OCI-LY3 (cell line): ENCODE measurements at regions not wholly inside any gene's neighbourhood (a gene's known extent, or its start where the extent isn't known, plus 50 kb on each side); places are given as distances from the start of the nearest gene placed in this dataset.

Source experiments
- H2AFZ ChIP-seq: fragments of 200-600, 300-600 bp; shearing (Covaris generic); 2 replicates; pipeline ENCODE4 v1.6.0; 2014; ENCODE audit warnings: antibody characterized with exemption, low read depth, low read length
- H3K27ac ChIP-seq: fragments of 200-600, 300-600 bp; sonication (generic); 2 replicates; pipeline ENCODE4 v1.5.1; 2014; ENCODE audit warnings: mild to moderate bottlenecking, low read length, moderate library complexity, mixed read lengths
- H3K27me3 ChIP-seq: fragments of 200-600, 300-600 bp; sonication (generic); 2 replicates; pipeline ENCODE4 v1.6.1; 2014; ENCODE audit warnings: low read depth, low read length, mixed read lengths
- H3K36me3 ChIP-seq: fragments of 200-600, 300-600 bp; sonication (generic); replicated peaks from 2 replicates; pipeline ENCODE3; 2014; ENCODE audit warnings: low read depth, low read length, mixed read lengths
- H3K4me1 ChIP-seq: fragments of 300-600, 200-600 bp; sonication (generic); 2 replicates; pipeline ENCODE4 v1.6.1; 2014; ENCODE audit warnings: low read length, mixed read lengths
- H3K4me2 ChIP-seq: fragments of 200-600, 300-600 bp; sonication (generic); 2 replicates; pipeline ENCODE4 v1.6.1; 2014; ENCODE audit warnings: low read length, mixed read lengths
- H3K4me3 ChIP-seq: fragments of 300-600, 200-600 bp; sonication (generic); 2 replicates; pipeline ENCODE4 v1.5.1; 2014; ENCODE audit warnings: antibody characterized with exemption, mild to moderate bottlenecking, low read length, moderate library complexity
- H3K79me2 ChIP-seq: fragments of 300-600, 200-600 bp; shearing (Covaris generic); 2 replicates; pipeline ENCODE4 v1.6.1; 2014; ENCODE audit warnings: mild to moderate bottlenecking, low read length, mixed read lengths
- H3K9ac ChIP-seq: fragments of 300-600, 200-600 bp; shearing (Covaris generic); 2 replicates; pipeline ENCODE4 v1.6.0; 2014; ENCODE audit warnings: mild to moderate bottlenecking, low read length, moderate library complexity
- H3K9me3 ChIP-seq: fragments of 200-600, 300-600 bp; shearing (Covaris generic); 2 replicates; pipeline ENCODE4 v1.6.1; 2014; ENCODE audit warnings: low read length, mixed read lengths; ENCODE audit not compliant: insufficient read depth
- H4K20me1 ChIP-seq: fragments of 200-600, 300-600 bp; sonication (generic); 2 replicates; pipeline ENCODE4 v1.6.1; 2016; ENCODE audit warnings: low read length, mixed read lengths; ENCODE audit not compliant: insufficient read depth
- EZH2phosphoT487 ChIP-seq: fragments of 200-600 bp; shearing (Covaris generic); IDR thresholded peaks from 2 replicates; pipeline ENCODE4 v1.6.1; 2018; ENCODE audit warnings: antibody characterized with exemption, mixed run types, low read depth
- TF ChIP-seq, protein P1 (sequence below): fragments of 200-600, 300-600 bp; sonication (generic); IDR thresholded peaks from 2 replicates; pipeline ENCODE4 v1.5.1; 2014; ENCODE audit warnings: antibody characterized with exemption, low read length, low read depth

DNA sequence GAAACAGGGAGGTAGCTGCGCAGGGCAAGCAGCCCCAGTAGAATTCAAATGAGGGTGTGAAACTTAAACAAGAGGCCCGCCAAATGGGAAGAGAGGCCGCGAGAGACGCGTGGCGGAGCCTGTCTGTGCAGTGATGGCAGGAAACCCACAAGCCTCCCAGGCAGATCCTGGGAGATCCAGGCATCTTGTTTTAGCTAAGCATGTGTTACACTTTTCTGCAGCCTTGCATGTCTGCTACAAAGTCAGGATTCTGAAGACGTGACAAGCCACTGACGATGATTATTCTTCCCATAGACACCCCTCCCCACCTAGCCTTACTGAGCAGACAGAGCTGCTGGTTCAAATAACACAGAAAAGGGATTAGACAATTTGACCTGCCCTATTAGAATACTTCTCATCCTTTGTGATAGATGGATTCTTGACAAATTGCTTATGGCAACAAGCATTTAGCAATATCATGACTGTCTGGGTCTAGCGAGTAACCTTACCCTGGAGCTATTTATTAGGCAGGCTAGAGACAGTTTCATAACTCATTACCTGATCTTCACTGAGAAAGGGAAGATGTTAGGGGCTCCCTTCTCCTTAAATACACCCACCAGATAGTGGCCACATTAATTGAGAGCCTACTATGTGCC lies 185.2 kb upstream of the IRS2 start:
- Histone ChIP-seq H3K27me3 (no peaks in the 10 kb centered on the region), H3K4me3 (no peak overlapping the region), H3K36me3 (no peaks in the 10 kb centered on the region), H3K4me2 (no peak overlapping the region), H3K79me2 (no peaks in the 10 kb centered on the region), H3K27ac (no peak overlapping the region), H4K20me1 (no peaks in the 10 kb centered on the region), H2AFZ (no peak overlapping the region), H3K4me1 (peaks cover 6% of the 10 kb centered on the region), H3K9me3 (no peaks in the 10 kb centered on the region), H3K9ac (no peak overlapping the region)
- no peak for TF ChIP-seq EZH2phosphoT487
- TF ChIP-seq, protein P1, sequence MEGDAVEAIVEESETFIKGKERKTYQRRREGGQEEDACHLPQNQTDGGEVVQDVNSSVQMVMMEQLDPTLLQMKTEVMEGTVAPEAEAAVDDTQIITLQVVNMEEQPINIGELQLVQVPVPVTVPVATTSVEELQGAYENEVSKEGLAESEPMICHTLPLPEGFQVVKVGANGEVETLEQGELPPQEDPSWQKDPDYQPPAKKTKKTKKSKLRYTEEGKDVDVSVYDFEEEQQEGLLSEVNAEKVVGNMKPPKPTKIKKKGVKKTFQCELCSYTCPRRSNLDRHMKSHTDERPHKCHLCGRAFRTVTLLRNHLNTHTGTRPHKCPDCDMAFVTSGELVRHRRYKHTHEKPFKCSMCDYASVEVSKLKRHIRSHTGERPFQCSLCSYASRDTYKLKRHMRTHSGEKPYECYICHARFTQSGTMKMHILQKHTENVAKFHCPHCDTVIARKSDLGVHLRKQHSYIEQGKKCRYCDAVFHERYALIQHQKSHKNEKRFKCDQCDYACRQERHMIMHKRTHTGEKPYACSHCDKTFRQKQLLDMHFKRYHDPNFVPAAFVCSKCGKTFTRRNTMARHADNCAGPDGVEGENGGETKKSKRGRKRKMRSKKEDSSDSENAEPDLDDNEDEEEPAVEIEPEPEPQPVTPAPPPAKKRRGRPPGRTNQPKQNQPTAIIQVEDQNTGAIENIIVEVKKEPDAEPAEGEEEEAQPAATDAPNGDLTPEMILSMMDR = no peak

DNA sequence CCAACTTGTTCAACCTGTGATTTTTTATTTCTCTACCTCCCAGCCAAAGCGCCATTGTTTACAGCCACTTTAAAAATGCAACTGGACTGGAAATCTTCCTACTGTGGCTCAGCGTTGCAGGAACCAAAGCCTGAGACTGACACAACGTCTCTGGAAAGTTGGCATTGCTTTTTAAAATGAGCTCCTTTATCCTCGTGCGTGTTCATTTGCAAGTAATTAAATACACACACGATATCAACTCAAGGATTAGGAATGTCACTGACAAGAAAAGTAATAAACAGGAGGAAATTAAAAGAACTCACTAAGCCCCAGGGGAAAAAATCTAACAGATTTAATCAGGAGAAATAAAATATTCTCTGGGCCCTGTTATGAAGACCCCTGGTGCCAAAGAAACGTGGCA lies 184.6 kb upstream of the IRS2 start:
- Histone ChIP-seq H3K4me1 (no peaks in the 10 kb centered on the region), H3K4me2 (no peak overlapping the region)

DNA sequence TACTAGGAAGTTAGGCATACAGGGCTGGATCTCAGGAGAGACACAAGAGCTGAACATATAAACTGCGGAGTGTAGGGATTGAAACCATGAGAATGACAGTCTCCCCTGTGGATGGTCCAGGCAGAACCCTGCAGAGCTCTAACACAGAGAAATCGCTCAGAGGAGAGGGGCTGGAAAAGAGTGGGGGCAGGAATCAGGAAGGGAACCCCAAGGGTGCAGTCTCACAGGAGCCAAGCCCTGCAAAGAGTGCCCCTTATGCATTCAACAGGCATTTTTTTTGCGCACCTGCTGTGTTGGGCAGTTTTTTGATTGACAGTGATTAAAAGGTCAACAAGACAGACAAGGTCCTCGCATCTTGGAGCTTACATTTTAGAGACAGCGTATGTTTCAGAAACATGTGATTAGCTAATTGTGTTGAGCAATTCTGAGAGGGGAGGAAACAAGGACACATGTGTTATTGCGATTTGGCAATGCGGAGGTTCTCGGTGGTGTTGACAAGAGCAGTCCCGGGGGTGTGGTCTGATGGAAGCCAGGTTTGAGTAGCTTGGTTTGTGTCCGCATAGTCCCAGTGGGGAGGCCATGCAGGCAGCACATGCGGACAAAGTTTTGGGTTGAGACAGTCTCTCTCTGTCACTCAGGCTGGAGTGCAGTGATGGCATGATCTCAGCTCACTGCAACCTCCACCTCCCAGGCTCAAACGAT lies 182.6 kb upstream of the IRS2 start:
- no peak overlapping the region for H3K4me3 ChIP-seq
- H3K79me2 ChIP-seq = no peaks in the 10 kb centered on the region
- H3K9ac ChIP-seq = no peak overlapping the region
- H3K9me3 ChIP-seq = no peaks in the 10 kb centered on the region
- H3K27me3 ChIP-seq = no peaks in the 10 kb centered on the region
- H3K36me3 ChIP-seq = no peaks in the 10 kb centered on the region
- H4K20me1 ChIP-seq = no peaks in the 10 kb centered on the region
- no peaks in the 10 kb centered on the region for H3K4me1 ChIP-seq
- H3K4me2 ChIP-seq = no peak overlapping the region
- H2AFZ ChIP-seq = no peak overlapping the region
- TF ChIP-seq, protein P1 = no peak
- no peak for TF ChIP-seq EZH2phosphoT487
- H3K27ac ChIP-seq = no peak overlapping the region

More for the DNA sequence above, 184.6 kb upstream of the IRS2 start:
- H3K9ac ChIP-seq = no peak overlapping the region
- H3K9me3 ChIP-seq = no peaks in the 10 kb centered on the region
- TF ChIP-seq, protein P1 = no peak
- no peak for TF ChIP-seq EZH2phosphoT487
- no peaks in the 10 kb centered on the region for H3K27me3 ChIP-seq
- no peaks in the 10 kb centered on the region for H4K20me1 ChIP-seq
- H3K27ac ChIP-seq = no peak overlapping the region
- H3K36me3 ChIP-seq = no peaks in the 10 kb centered on the region
- no peak overlapping the region for H2AFZ ChIP-seq
- H3K4me3 ChIP-seq = no peak overlapping the region
- H3K79me2 ChIP-seq = no peaks in the 10 kb centered on the region

DNA sequence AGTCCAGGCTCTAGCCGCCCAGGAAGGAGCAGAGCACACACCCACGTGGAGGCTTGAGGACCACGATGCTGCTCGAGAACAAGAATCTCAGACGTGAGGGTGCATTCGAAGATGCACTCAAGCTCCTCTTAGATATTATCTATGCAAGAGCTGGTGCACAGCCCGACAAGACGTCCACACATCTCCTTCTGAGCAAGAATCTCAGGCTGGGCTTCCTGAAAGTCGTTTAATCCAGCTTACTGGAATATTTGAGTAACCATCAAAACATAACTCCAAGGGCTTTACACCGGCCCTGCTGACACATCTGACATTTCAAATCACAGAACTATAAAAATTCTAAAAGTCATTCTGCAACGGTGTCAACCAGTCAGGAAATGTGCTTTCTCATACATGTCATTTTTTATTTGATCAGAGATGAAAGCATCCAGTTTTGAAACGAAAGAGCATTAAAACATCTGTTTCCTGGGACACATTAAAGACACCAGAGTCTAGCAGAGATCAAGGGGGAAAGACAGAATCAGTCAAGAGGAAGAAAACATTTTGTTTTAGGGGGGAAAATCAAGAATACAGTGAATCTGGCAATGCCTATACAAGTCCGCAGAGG lies 177.7 kb upstream of the IRS2 start:
- Histone ChIP-seq H3K4me1 (peaks cover 3% of the 10 kb centered on the region; the same call in 1 of the 2 replicates), H2AFZ (no peak overlapping the region), H3K4me3 (no peak overlapping the region), H3K27ac (no peak overlapping the region), H3K4me2 (no peak overlapping the region), H3K36me3 (no peaks in the 10 kb centered on the region), H3K79me2 (no peaks in the 10 kb centered on the region), H3K27me3 (no peaks in the 10 kb centered on the region), H3K9ac (no peak overlapping the region), H3K9me3 (no peaks in the 10 kb centered on the region), H4K20me1 (no peaks in the 10 kb centered on the region)
- TF ChIP-seq, protein P1 = no peak
- no peak for TF ChIP-seq EZH2phosphoT487
